ENCODE measurements at regions not wholly inside any gene's neighbourhood (a gene's known extent, or its start where the extent isn't known, plus 50 kb on each side); places are given as distances from the start of the nearest gene placed in this dataset.

DNA sequence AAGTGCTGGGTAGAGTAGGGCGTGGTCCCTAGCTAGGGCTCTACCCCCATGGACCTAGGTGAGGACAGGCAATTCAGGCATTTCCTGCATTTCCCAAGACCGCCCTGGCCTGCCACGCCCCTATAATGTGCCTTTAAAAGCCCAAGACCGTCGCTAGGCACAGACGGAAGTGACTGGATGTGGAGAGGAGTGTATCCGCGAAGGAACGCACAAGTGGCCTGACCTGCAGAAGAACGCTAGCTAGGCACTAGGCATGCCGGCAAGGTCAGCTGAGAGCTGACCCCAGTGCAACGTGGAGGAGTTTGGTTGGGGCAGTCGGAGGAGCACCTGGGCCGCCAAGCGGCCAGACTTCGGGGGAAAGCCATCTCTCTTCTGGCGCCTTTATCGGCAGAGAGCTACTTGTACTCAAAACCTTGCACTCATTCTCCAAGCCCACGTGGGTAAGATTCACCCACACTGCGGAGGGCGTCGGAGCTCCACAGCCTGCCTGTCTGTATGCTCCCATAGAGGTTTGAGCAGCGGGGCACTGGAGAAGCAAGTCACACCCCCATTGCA is 370.0 kb downstream of the FGF9 start:
- H3K27ac ChIP-seq, result no peak overlapping the region
- no peak for TF ChIP-seq ZFX (IDR thresholded peaks at IDR 0.05; ENCODE audit: borderline replicate concordance)
- TF ChIP-seq, protein P1, sequence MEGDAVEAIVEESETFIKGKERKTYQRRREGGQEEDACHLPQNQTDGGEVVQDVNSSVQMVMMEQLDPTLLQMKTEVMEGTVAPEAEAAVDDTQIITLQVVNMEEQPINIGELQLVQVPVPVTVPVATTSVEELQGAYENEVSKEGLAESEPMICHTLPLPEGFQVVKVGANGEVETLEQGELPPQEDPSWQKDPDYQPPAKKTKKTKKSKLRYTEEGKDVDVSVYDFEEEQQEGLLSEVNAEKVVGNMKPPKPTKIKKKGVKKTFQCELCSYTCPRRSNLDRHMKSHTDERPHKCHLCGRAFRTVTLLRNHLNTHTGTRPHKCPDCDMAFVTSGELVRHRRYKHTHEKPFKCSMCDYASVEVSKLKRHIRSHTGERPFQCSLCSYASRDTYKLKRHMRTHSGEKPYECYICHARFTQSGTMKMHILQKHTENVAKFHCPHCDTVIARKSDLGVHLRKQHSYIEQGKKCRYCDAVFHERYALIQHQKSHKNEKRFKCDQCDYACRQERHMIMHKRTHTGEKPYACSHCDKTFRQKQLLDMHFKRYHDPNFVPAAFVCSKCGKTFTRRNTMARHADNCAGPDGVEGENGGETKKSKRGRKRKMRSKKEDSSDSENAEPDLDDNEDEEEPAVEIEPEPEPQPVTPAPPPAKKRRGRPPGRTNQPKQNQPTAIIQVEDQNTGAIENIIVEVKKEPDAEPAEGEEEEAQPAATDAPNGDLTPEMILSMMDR (IDR thresholded peaks at IDR 0.05), result no peak

DNA sequence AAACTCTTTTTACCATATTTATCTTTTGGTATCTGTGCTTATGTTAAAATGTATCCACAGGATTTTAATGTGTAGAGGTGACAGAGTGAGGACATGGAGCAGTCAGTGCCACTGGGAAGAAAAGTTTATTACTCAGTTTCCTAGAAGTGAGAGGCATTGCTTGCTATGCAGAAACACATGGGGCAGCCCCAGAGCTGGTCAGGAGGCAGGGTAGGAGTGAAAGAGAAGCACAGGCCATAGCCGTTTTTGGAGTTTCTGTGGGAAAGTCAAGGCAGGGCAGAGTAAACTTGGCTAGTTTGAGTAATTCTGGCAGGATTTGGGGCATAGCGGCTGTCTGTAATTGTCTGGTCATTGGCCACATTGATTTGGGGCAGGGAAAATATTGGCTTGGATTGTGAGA is 370.9 kb downstream of the FGF9 start:
- TF ChIP-seq, protein P1 (IDR thresholded peaks at IDR 0.05), result no peak
- TF ChIP-seq ZFX (IDR thresholded peaks at IDR 0.05; ENCODE audit: borderline replicate concordance), result no peak
- no peak overlapping the region for H3K27ac ChIP-seq

DNA sequence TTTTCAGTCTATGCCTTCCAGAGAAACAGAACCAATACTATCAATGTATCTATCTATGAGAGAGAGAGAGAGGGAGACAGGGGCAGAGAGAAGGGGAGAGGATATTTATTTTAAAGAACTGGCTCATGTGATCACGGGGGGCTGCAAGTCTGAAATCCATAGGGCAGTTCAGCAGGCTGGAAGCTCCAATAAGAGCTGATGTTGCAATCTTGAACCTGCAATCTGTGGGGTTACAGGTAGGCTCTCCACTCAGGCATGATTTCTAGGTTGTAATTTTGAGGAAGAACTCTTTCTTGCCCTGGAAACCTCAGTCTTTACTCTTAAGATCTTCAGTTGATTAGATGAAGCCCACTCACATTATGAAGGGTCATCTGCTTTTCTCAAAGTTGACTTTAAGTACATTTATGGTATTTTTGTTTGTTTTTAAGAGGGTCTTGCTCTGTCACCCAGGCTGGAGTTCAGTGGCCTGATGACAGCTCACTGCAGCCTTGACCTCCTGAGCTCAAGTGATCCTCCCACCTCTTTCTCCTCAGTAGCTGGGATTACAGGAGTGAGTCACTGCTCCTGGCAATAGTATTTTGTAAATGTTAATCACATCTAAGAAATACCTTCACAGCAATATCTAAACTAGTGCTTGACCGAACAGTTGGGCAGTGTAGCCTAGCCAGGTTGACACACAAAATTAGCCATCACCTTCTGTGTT is 376.4 kb downstream of the FGF9 start:
- TF ChIP-seq, protein P1 (IDR thresholded peaks at IDR 0.05), result no peak
- TF ChIP-seq ZFX (IDR thresholded peaks at IDR 0.05; ENCODE audit: borderline replicate concordance), result no peak
- H3K27ac ChIP-seq, result no peak overlapping the region

DNA sequence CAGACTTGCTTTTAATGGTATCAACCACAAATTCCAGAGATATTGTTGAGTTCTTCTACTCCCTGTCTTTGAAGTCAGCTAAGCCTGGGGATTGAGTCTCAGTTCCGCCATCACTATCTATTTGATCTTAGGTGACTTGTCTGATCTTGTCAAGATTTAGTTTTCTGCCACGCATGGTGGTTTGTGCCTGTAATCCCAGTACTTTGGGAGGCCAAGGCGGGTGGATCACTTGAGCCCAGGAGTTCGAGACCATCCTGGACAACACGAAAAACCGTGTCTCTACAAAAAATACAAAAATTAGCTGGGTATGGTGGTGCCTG is 376.9 kb downstream of the FGF9 start:
- H3K27ac ChIP-seq, result no peak overlapping the region
- no peak for TF ChIP-seq ZFX (IDR thresholded peaks at IDR 0.05; ENCODE audit: borderline replicate concordance)
- TF ChIP-seq, protein P1 (IDR thresholded peaks at IDR 0.05), result no peak

DNA sequence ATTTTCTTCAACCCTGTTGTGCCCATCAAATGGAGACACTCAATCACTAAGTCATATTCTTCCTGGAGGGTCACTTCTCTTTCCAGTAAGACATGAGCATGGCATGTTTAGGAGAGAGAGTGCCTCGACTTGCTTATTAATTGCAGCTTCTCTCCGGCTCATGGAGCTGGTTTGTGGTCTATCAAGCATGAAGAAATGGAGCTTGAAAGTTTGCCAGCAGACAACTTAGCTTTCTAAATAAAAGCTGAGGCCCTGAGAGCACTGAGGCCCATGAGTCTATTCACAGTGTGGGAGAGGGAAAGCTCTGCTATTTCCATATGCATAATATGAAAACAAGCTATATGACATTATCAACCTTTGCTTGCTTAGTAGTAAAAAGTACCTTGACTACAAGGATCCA is 378.5 kb downstream of the FGF9 start:
- TF ChIP-seq ZFX (IDR thresholded peaks at IDR 0.05; ENCODE audit: borderline replicate concordance), result no peak
- TF ChIP-seq, protein P1 (IDR thresholded peaks at IDR 0.05), result no peak
- H3K27ac ChIP-seq, result no peak overlapping the region

DNA sequence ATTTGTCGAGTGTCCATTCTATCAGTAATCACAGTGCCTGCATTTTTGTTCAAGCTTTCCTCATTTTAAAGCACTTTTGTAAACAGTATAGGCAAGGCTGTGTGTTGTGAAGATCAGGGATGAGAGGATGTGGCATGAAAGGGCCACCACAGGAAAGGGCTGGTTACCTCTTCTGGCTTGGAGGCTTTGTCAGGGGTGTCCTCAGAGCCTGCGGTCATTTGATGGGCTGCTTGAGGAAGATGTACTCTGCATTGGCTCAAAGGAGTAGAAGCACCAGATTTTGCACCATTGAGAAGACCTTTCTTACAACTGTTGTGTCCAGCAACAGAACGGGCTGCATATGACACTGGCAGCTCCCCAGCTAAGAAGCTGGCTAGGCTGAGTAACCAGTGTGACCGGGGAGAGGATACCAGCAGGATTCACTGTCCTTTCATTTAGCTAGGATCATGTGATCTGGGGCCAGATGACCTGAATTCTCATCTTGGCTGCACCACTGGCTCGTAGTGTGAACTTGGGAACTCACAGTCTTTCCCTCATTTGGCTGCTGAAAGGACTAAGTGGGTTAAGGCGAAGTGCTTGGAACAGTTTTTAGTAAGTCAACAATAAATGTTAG is 380.2 kb downstream of the FGF9 start:
- TF ChIP-seq, protein P1 (IDR thresholded peaks at IDR 0.05), result no peak
- TF ChIP-seq ZFX (IDR thresholded peaks at IDR 0.05; ENCODE audit: borderline replicate concordance), result no peak
- no peak overlapping the region for H3K27ac ChIP-seq

DNA sequence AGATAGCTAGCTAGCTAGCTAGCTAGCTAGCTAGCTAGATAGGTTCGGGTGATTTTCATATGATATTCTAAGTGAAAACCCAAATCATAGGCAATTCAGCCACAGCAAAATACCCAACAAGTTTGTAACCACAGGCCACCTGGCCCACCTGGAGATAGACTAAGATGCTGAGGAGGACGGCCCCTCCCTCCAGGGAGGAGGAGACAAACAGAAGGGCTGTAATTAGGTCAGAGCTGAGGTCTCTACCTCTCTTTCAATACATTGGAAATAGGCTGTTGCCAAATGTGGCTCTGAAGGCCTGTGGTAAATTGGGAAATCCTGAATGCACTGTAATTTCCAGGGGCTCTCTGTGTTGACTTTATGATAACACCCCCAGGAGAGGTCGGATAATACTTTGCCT is 382.2 kb downstream of the FGF9 start:
- TF ChIP-seq, protein P1 (IDR thresholded peaks at IDR 0.05), result no peak
- TF ChIP-seq ZFX (IDR thresholded peaks at IDR 0.05; ENCODE audit: borderline replicate concordance), result no peak
- no peak overlapping the region for H3K27ac ChIP-seq

Data from 22Rv1 (cell line).